ENCODE measurements at regions not wholly inside any gene's neighbourhood (a gene's known extent, or its start where the extent isn't known, plus 50 kb on each side); places are given as distances from the start of the nearest gene placed in this dataset.

- no peak for DNase-seq (ENCODE audit: low read depth, low spot score)
- H3K27ac ChIP-seq = peak overlapping the region; percentile 62
These were observed 129.0 kb upstream of the SLC7A14 start for GRCh38 chr3:170714562-170715535.

- H3K27ac ChIP-seq = peak overlapping the region; percentile 62
- no peak for DNase-seq (ENCODE audit: low read depth, low spot score)
These were observed 128.2 kb upstream of the SLC7A14 start for GRCh38 chr3:170714122-170714521.

GRCh38 chr3:170713653-170714052 lies 127.8 kb upstream of the SLC7A14 start:
- no peak for DNase-seq (ENCODE audit: low read depth, low spot score)
- H3K27ac ChIP-seq = peak overlapping the region; percentile 62

GRCh38 chr3:170712798-170713197 lies 126.9 kb upstream of the SLC7A14 start:
- peak overlapping the region; percentile 62 for H3K27ac ChIP-seq
- DNase-seq (ENCODE audit: low read depth, low spot score) = no peak

GRCh38 chr3:170712336-170712735 lies 126.5 kb upstream of the SLC7A14 start:
- no peak for DNase-seq (ENCODE audit: low read depth, low spot score)

GRCh38 chr3:170711786-170712185 lies 125.9 kb upstream of the SLC7A14 start:
- peak overlapping the region; percentile 62 for H3K27ac ChIP-seq
- DNase-seq (ENCODE audit: low read depth, low spot score) = no peak

More at GRCh38 chr3:170712336-170712735, 126.5 kb upstream of the SLC7A14 start:
- peak overlapping the region; percentile 62 for H3K27ac ChIP-seq

- DNase-seq (ENCODE audit: low read depth, low spot score) = no peak
- peak overlapping the region; percentile 64 for H3K27ac ChIP-seq
These were observed 123.2 kb upstream of the SLC7A14 start for GRCh38 chr3:170709046-170709445.

- peak overlapping the region; percentile 64 for H3K27ac ChIP-seq
- DNase-seq (ENCODE audit: low read depth, low spot score) = no peak
These were observed 122.0 kb upstream of the SLC7A14 start for GRCh38 chr3:170707899-170708298.

GRCh38 chr3:170705131-170705530 lies 119.3 kb upstream of the SLC7A14 start:
- no peak overlapping the region for H3K27ac ChIP-seq
- no peak for DNase-seq (ENCODE audit: low read depth, low spot score)

- no peak overlapping the region for H3K27ac ChIP-seq
- DNase-seq (ENCODE audit: low read depth, low spot score) = no peak
These were observed 117.3 kb upstream of the SLC7A14 start for GRCh38 chr3:170703121-170703588.

- H3K27ac ChIP-seq = no peak overlapping the region
- DNase-seq (ENCODE audit: low read depth, low spot score) = no peak
These were observed 116.1 kb upstream of the SLC7A14 start for GRCh38 chr3:170701696-170702678.

- DNase-seq (ENCODE audit: low read depth, low spot score) = no peak
- no peak overlapping the region for H3K27ac ChIP-seq
These were observed 114.2 kb upstream of the SLC7A14 start for GRCh38 chr3:170700054-170700404.

- H3K27ac ChIP-seq = no peak overlapping the region
These were observed 113.5 kb upstream of the SLC7A14 start for GRCh38 chr3:170699158-170700053.

GRCh38 chr3:170697908-170698307 lies 112.0 kb upstream of the SLC7A14 start:
- no peak overlapping the region for H3K27ac ChIP-seq
- no peak for DNase-seq (ENCODE audit: low read depth, low spot score)

More at GRCh38 chr3:170699158-170700053, 113.5 kb upstream of the SLC7A14 start:
- no peak for DNase-seq (ENCODE audit: low read depth, low spot score)

GRCh38 chr3:170697131-170697530 lies 111.3 kb upstream of the SLC7A14 start:
- no peak for DNase-seq (ENCODE audit: low read depth, low spot score)

GRCh38 chr3:170695486-170696064 lies 109.7 kb upstream of the SLC7A14 start:
- DNase-seq (ENCODE audit: low read depth, low spot score) = no peak
- no peak overlapping the region for H3K27ac ChIP-seq

More at GRCh38 chr3:170697131-170697530, 111.3 kb upstream of the SLC7A14 start:
- no peak overlapping the region for H3K27ac ChIP-seq

GRCh38 chr3:170692720-170693119 lies 106.8 kb upstream of the SLC7A14 start:
- H3K27ac ChIP-seq = peak overlapping the region; percentile 58
- DNase-seq (ENCODE audit: low read depth, low spot score) = no peak

GRCh38 chr3:170690661-170690981 lies 104.7 kb upstream of the SLC7A14 start:
- peak overlapping the region; percentile 91 for H3K27ac ChIP-seq
- no peak for DNase-seq (ENCODE audit: low read depth, low spot score)

Measured in epithelial cell of prostate (primary cell).